ENCODE measurements at regions not wholly inside any gene's neighbourhood (a gene's known extent, or its start where the extent isn't known, plus 50 kb on each side); places are given as distances from the start of the nearest gene placed in this dataset.

DNA sequence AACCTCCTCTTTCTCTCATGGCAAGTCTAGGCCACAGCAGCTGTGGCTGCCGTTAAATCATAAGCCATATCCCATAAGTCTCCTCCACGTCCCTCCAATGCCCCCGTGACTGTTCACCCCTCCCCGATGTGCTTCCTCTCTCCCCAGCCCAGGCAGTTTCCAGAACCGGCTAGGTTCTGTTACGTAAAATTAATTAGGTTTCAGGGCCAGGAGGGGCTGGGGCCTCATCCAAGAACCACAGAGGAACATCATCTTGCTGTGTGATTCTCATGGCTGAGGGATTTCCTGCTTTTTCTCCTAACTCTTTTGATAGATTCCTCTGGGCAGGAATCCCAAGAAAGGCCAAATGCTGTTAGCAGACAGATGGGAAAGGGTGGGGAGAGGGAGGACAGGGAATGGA, 141.8 kb upstream of the AJAP1 start:
- Histone ChIP-seq H3F3A (ENCODE audit: control insufficient read depth, insufficient read depth) (no peaks in the 10 kb centered on the region), H3K4me2 (ENCODE audit: low read length) (no peak overlapping the region), H3K4me3 (ENCODE audit: low read length) (no peak overlapping the region), H3K79me2 (ENCODE audit: control insufficient read depth, low read length) (no peaks in the 10 kb centered on the region), H3K36me3 (ENCODE audit: control insufficient read depth, low read length) (no peaks in the 10 kb centered on the region), H3K9me3 (ENCODE audit: control insufficient read depth, insufficient read depth, low read length) (no peaks in the 10 kb centered on the region), H3K4me1 (ENCODE audit: control insufficient read depth, low read length) (no peaks in the 10 kb centered on the region), H4K20me1 (ENCODE audit: control insufficient read depth, insufficient read depth, low read depth, low read length) (no peaks in the 10 kb centered on the region), H3K9me2 (replicated peaks; ENCODE audit: control insufficient read depth, low read length) (no peaks in the 10 kb centered on the region), H3K27me3 (ENCODE audit: control insufficient read depth, low read length) (peaks cover 2% of the 10 kb centered on the region; the same call in 1 of the 2 replicates), H3K27ac (ENCODE audit: low read depth, low read length) (no peak overlapping the region)
- TF ChIP-seq EZH2phosphoT487 (IDR thresholded peaks at IDR 0.05; ENCODE audit: borderline replicate concordance, low read length) (no peak), CTCF (IDR thresholded peaks at IDR 0.05; ENCODE audit: low read depth, low read length, poor library complexity, severe bottlenecking) (no peak)

DNA sequence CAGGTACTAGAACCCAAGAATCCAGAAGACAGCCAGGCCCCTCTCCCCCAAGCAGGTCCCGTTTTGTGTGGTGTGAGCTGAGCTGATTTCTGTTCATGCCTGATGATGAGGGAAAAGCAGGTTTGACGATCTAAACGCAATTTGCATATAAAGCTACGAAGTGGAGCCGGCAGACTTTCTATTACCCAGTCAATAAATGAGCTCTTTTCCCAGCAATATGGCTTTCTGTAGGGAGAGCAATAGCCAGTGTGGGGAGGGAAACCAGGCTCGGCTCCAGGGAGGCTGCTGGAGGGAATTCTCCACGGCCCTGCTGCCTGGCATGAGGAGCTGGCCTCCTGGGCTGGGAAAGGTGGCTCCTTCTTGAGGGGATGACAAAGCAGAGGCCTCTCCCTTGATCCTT, 140.7 kb upstream of the AJAP1 start:
- TF ChIP-seq EZH2phosphoT487 (IDR thresholded peaks at IDR 0.05; ENCODE audit: borderline replicate concordance, low read length) (no peak), CTCF (IDR thresholded peaks at IDR 0.05; ENCODE audit: low read depth, low read length, poor library complexity, severe bottlenecking) (no peak)
- Histone ChIP-seq H3K4me2 (ENCODE audit: low read length) (no peak overlapping the region), H3K4me3 (ENCODE audit: low read length) (no peak overlapping the region), H3K79me2 (ENCODE audit: control insufficient read depth, low read length) (no peaks in the 10 kb centered on the region), H3K4me1 (ENCODE audit: control insufficient read depth, low read length) (no peaks in the 10 kb centered on the region), H4K20me1 (ENCODE audit: control insufficient read depth, insufficient read depth, low read depth, low read length) (no peaks in the 10 kb centered on the region), H3K9me2 (replicated peaks; ENCODE audit: control insufficient read depth, low read length) (no peaks in the 10 kb centered on the region), H3K27me3 (ENCODE audit: control insufficient read depth, low read length) (peaks cover 2% of the 10 kb centered on the region; the same call in 1 of the 2 replicates), H3K9me3 (ENCODE audit: control insufficient read depth, insufficient read depth, low read length) (no peaks in the 10 kb centered on the region), H3F3A (ENCODE audit: control insufficient read depth, insufficient read depth) (no peaks in the 10 kb centered on the region), H3K36me3 (ENCODE audit: control insufficient read depth, low read length) (no peaks in the 10 kb centered on the region), H3K27ac (ENCODE audit: low read depth, low read length) (no peak overlapping the region)

DNA sequence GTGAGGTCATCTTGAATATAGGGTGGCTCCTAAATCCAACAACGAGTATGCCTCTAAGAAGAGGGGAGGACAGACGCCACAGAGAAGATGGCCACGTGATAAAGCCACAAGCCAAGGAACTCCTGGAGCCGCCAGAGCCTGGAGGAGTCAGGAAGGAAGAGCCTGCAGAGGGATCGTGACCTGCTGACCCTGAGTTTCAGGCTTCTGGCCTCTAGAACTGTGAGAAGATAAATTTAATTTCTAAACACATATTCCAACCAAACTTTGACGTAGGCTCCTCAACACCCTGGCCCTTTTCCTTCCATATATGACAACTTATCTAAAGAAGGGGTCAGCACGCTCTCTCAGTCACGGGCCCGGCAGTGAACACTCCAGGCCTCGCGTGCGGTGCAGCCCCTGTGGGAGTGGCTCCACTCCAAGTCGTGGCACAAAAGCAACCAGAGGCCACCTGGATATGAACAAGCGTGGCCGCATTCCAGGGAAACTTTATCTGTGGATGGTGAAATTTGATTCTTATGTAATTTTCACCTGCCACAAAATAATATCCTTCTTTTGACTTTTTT, 138.6 kb upstream of the AJAP1 start:
- TF ChIP-seq CTCF (IDR thresholded peaks at IDR 0.05; ENCODE audit: low read depth, low read length, poor library complexity, severe bottlenecking) (no peak), EZH2phosphoT487 (IDR thresholded peaks at IDR 0.05; ENCODE audit: borderline replicate concordance, low read length) (no peak)
- Histone ChIP-seq H4K20me1 (ENCODE audit: control insufficient read depth, insufficient read depth, low read depth, low read length) (no peaks in the 10 kb centered on the region), H3K27me3 (ENCODE audit: control insufficient read depth, low read length) (no peaks in the 10 kb centered on the region)

More for the DNA sequence above, 138.6 kb upstream of the AJAP1 start:
- H3K4me3 ChIP-seq (ENCODE audit: low read length) = no peak overlapping the region
- H3F3A ChIP-seq (ENCODE audit: control insufficient read depth, insufficient read depth) = no peaks in the 10 kb centered on the region
- no peaks in the 10 kb centered on the region for H3K36me3 ChIP-seq (ENCODE audit: control insufficient read depth, low read length)
- H3K9me3 ChIP-seq (ENCODE audit: control insufficient read depth, insufficient read depth, low read length) = no peaks in the 10 kb centered on the region
- H3K4me2 ChIP-seq (ENCODE audit: low read length) = no peak overlapping the region
- no peak overlapping the region for H3K27ac ChIP-seq (ENCODE audit: low read depth, low read length)
- H3K79me2 ChIP-seq (ENCODE audit: control insufficient read depth, low read length) = no peaks in the 10 kb centered on the region
- no peaks in the 10 kb centered on the region for H3K4me1 ChIP-seq (ENCODE audit: control insufficient read depth, low read length)
- H3K9me2 ChIP-seq (replicated peaks; ENCODE audit: control insufficient read depth, low read length) = no peaks in the 10 kb centered on the region

All from DOHH2 (cell line).